DMS79 (cell line): ENCODE measurements at regions not wholly inside any gene's neighbourhood (a gene's known extent, or its start where the extent isn't known, plus 50 kb on each side); places are given as distances from the start of the nearest gene placed in this dataset.

ENCODE experiments used
- DNase-seq: peaks from one replicate; lab custom pipeline; 2025; lab: John Stamatoyannopoulos, UW

- DNase-seq, result no peak
Observed at GRCh38 chr2:150162241-150162942, 325.1 kb downstream of the RND3 start.

- DNase-seq, result no peak
Observed at GRCh38 chr2:150160058-150160457, 327.4 kb downstream of the RND3 start.

- DNase-seq, result no peak
Observed at GRCh38 chr2:150159300-150159699, 328.2 kb downstream of the RND3 start.

DNA sequence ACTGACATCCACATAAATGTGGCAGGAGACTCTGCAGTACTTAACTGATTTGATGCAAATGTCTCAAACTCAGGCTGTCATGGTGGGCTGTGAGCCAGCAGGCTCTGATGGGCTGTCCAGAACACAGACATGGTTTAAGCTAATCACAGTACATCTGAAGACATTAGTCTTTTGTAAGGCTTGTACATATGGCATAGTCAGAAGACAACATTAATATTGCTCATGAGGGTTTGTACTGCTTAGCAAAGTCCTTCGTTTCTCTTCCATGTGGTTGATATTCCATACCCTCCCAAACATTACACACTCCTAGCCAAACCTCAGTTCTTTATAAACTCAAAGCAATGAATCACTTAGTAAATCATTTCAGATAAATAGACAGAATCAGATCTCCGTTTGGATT lies 330.6 kb downstream of the RND3 start:
- no peak for DNase-seq

- no peak for DNase-seq
Observed at GRCh38 chr2:150156415-150156814, 331.1 kb downstream of the RND3 start.

DNA sequence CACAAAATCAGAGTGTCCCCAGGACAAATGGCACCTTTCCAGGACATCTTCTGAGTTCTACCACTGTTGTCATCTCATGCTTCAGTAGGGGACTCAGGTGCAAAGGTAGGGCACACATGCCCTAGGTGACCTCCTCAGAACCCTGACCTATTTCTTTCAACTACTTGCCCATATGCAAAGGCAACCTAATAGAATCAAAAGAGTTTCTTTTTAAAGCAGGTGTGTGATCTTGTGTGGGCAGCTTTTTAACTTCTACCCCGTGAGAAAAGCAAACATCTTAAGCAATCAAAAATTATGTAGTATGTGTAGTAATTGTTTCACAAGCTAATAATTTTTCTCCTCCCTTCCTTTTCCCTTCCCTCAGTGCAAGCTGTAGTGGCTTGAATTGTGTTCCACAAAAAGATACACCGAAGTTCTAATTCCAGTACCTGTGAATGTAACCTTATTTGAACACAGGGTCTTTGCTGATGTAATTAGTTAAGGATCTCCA lies 333.1 kb downstream of the RND3 start:
- DNase-seq, result no peak

GRCh38 chr2:150153646-150154307 lies 333.7 kb downstream of the RND3 start:
- no peak for DNase-seq

DNA sequence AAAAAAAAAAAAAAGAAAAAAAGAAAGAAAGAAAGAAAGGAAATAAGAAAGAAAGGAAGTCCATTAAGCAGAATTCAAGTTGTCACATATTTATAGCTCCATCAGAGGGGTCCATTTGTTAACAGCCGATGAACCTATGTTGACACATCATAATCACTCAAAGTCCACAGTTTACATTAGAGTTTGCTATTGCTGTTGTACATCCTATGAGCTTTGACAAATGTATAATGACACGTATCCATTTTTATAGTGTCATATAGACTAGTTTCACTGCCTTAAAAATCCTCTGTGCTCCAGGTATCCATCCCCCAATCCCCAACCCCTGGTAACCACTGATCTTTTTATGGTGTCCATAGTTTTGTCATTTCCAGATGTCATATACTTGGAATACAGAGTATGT lies 335.2 kb downstream of the RND3 start:
- DNase-seq, result no peak

DNA sequence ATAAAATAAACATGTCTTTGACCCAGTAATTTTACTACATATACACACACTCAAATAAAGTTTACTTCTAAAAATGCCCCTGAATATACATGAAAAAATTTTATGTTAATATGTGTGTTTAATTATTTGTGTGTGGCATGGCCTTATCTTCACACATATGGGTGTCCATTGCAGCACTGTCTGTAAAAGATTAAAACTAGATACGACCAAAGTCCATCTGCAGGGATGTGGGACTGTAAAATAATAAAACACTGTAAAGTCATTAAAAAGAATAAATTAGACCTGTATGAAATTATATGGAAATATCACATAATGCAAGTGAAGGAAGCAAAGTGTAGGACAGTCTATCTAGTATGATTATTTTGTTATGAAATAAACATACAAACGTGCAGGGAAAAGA lies 337.3 kb downstream of the RND3 start:
- no peak for DNase-seq

DNA sequence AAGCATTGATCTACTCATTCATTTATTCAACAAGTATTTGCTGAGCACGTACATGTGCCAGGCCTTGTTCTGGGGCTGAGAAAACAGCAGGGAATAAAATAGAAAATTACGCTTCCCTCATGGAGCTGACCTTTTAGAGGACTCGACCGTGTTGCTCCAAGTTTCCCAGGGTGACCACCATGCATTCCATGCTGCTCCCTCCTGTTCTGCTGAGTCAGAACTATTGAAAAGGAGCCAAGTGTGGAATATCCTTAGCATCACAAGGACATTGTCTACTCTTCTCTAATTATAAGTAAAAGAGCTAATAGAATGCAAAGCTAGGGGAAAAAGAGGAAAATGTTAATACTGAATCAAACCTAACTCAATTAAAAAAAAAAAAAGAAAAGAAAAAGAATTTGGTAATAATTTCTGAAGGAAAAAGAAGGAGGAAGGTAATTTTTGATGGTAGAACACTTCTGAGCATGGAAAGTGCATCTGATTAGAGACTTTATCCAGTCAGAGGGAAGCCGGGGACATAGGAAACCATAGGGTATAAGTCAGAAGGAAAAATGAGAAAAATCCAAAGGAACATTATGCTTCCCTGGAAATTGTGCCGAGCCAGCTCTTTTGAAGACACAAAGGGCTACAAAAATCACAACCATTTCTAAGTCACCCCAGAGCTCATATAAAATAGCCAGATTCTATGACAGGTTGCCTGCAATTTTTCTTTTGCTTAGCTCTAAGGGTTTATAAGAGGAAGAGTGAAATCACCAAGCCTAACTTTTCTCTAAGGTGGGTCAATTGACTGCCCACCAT lies 339.4 kb downstream of the RND3 start:
- DNase-seq, result no peak

- no peak for DNase-seq
Observed at GRCh38 chr2:150146879-150147278, 340.6 kb downstream of the RND3 start.

DNA sequence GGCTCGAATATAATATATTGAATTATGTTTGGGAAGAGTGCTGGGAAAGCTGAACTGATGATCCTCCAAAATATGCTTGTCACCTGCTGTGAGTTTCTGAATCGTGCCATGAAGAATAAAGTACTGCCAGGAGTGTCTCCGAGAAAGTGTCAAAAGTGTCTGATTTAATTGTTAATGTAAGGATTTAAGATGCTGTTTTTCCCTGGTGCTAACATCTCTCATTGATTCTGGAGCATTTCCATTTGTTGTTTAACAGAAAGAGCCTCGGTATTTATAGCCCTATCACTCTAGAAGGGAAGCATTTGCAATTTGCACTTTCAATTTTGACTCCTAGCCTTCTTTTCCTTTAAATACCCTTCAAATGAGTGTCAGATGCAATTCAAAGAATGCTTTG lies 342.2 kb downstream of the RND3 start:
- DNase-seq, result no peak

DNA sequence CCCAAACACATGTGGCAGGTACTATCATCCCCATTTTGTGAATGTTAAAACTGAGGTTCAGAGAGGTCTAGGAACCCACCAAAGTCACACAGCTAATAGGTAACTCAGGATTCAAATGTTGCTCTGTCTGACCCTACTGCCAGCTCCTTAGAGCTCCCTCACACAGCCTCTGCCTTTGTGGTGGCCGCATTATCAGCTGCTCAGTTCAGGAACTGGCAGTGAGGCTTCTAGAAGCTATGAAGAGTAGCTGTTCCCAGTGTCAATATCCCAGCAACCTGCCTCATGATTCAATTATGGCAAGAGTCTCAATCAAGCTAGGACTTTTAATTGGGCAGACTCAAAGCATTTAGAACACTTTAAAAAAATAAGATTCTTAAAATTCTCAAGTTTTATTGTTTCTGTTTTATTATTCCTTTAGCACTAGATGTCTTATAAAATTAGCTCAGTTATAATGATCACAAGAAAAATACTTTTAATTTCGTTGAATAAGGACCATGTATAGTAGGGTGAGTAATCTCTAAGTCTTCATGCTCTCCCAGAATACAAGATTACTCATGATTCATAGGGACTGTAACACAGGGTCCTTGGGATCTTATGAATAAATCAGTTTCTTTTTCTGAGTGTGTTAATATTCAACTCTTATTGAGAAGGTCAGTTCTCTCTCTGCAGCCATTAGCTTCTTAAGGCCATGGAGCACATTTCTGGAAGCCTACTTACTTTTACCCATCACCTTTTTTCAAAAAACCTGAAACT lies 342.7 kb downstream of the RND3 start:
- DNase-seq, result no peak

GRCh38 chr2:150143087-150143536 lies 344.4 kb downstream of the RND3 start:
- DNase-seq, result no peak

GRCh38 chr2:150142561-150142960 lies 344.9 kb downstream of the RND3 start:
- DNase-seq, result no peak

DNA sequence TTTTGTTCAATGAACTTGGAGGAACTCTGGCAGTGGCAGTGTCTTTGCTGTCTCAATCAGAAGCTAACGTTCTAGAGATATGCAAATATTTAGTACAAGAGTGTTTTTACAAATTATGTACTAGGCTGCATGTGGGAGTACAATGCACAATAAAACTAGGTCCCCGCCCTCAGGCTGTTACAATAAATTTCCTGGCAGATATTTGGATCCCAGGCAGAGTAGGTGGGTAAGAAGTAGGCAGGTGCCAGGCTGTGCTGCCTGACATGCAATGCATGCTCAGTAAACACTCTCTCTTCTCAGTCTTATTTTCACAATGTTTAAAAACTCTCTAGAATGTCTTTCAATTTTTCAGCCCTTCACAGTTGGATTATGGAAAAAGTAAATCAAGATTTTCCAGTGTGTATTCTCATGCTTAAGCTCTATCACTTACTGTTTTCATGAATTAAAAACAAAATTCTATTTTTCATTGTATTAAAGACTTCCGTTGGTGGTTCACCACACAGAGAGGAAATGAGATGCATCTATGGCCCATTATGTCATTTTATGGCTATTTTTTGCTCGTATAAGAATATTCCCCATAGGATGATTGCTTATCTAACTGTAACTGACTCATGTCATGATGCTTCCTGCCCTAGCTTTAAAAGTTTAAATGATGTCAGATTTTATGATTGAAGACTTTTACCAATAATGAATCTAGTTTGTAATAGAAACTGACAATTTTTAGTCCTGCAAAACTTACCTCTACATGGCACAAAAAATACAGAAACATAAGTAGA lies 346.1 kb downstream of the RND3 start:
- DNase-seq, result no peak

DNA sequence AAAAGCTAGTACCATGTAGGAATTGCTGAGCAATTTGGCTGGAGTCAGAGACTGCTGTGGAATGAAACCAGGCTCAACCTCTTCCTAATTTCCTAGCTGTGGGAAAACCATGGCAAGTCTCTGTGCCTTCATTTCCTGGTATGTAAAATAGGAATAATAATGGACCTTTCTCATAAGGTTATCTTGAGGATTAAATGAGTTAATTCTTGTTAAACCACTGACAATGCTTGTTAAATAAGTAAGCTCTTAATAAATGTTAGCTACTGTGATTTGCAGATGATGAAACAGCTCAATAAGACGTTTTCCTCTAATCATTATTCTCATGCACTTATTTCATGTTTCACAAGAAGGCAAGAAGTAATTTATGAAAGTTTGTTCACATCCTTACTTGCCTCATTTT lies 346.7 kb downstream of the RND3 start:
- DNase-seq, result no peak

DNA sequence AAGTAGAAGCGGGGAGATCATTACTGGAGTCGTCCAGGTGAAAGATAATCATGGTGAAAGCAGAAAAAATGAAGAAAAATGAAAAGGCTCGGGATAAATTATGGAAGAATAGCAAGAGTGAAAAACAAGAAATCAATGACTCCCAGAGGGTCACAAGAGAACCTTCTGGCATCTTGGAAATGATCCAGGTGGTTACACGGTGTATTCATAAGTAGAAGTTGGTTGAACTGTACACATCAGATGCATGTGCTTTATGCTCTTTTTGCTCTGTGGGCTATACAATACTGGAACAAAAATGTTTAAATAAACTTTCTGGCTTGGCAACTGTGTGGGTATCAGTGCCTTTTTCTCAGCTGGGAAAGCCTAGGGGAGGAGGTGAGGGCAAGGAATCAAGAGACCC lies 348.9 kb downstream of the RND3 start:
- DNase-seq, result peak; percentile 71

DNA sequence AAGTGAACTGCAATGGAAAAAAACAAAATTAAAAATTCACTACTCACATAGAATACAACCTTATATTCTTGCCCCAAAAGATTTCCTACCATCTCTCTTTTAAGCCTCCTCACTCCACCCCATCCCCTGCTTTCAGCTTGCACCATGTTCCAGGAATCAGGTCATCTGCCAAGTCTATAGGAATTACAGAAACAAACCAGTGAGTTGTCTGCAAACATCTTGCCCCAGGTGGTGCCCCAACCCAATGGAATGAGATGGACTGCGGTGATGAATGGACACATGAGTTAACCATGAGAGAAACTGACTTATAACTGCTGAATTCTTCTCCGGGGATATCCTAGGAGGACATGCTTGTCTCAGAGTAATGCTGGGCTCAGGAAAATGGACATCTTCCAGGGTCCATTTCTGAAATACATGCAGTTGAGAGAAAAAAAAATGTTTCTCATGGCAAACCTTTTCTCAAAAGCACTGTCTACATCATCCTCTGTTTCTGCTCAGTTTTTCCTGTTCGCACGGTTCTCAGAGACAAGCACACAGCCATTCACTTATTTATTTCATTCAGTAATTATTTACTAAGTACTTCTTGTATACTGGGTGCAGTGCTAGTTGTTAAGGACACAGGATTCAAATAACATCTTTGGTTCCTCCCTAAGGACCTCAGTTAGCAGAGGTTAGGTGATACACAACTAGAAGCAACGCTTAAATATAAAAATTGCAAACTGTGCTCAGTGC lies 350.0 kb downstream of the RND3 start:
- DNase-seq, result peak; percentile 38

DNA sequence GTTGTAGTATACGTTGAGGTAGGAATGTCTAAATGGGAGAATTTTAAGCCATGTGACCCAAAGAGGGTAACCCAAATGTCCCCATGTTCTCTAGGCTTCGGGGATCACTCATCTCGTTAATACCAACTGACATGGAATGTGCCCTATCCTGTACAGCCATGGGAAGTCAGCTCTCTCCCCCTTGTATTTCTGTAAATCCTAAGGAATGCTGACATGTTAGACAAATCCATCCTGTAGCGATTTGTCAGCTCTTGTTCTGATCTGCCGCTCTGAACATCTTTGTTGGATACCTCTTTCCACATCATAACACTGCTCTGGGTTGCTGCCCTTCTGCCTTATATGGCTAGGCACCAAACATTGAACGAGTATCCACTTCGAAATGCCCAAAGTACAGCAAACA lies 350.6 kb downstream of the RND3 start:
- DNase-seq, result no peak

- DNase-seq, result no peak
Observed at GRCh38 chr2:150136401-150136800, 351.1 kb downstream of the RND3 start.
